GM12872 (cell line): ENCODE measurements at regions not wholly inside any gene's neighbourhood (a gene's known extent, or its start where the extent isn't known, plus 50 kb on each side); places are given as distances from the start of the nearest gene placed in this dataset.

Experiments
- TF ChIP-seq, protein P1 (sequence below): IDR thresholded peaks from 3 replicates; pipeline ENCODE4 v1.5.1; 2011; ENCODE audit warnings: low read depth, mild to moderate bottlenecking, low read length, moderate library complexity; ENCODE audit not compliant: insufficient read depth

DNA sequence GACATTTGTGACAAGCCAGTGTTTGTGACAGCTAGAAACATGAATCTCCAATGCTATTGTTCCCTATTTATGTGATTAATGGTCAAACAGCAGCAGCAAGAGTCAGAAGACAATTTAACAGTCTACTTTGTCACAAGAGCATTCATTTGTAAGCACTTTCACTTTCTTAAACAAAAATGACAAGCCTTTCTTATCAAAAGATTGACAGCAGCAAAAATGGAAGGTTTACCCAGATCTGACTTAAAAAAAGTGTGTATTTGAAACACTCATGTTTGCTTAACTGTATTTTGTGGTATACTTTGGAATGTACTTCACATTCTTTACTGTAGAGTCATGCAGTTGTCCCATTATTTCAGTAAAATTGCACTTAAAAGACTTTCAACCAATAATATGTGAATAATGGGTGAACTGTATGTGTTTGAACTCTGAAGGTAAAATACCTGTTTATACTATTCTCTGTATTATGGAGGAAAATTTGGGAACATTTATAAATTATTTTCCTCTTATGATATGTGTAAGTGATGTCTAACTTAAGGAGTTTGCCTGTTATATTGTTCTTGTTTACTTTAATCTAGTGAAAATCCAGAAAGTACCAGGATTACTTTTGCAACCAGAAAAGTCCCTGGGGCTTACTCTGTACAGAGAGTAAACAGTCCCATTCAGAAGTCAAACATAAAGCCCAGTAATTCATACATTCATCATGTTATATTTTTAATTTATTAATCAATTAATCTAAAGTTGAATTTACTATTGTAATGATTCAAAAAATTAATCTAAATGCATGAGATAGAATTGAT, 314.9 kb upstream of the TRAM1L1 start:
- TF ChIP-seq, protein P1, sequence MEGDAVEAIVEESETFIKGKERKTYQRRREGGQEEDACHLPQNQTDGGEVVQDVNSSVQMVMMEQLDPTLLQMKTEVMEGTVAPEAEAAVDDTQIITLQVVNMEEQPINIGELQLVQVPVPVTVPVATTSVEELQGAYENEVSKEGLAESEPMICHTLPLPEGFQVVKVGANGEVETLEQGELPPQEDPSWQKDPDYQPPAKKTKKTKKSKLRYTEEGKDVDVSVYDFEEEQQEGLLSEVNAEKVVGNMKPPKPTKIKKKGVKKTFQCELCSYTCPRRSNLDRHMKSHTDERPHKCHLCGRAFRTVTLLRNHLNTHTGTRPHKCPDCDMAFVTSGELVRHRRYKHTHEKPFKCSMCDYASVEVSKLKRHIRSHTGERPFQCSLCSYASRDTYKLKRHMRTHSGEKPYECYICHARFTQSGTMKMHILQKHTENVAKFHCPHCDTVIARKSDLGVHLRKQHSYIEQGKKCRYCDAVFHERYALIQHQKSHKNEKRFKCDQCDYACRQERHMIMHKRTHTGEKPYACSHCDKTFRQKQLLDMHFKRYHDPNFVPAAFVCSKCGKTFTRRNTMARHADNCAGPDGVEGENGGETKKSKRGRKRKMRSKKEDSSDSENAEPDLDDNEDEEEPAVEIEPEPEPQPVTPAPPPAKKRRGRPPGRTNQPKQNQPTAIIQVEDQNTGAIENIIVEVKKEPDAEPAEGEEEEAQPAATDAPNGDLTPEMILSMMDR: no peak

DNA sequence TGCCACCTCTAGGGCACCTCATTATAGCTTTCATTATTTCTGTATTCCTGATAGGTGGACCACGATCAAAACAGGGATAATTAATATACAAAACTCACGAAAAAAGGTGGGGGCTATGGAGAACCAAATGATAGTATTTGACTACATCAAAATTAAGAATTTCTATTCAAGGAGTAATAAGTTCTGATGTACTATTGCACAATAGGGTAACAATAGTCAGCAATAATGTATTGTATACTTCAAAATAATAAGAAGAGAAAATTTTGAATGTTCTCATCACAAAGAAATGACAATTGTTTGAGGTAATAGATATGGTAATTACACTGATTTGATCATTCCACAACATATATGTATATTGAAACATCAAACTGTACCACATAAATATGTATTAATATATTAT, 327.3 kb upstream of the TRAM1L1 start:
- TF ChIP-seq, protein P1: no peak

DNA sequence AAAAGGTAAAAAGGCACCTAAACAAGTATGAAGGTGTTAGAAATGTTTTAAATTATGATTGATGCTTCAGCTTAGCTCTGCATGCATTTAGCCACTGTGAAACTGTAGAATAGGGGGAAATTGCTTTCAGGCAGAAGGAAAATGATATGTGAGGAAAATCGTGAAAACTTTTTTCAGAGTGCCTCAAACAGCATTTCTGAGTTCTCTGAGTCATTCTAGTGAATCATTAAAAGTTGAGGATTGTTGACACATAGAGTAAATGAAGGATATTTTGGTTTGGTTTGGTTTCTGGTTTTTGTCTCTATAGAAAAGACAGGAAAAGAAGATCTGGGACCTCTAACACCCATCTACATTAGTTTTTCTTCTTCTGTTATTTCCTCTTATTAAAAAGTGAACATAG, 332.5 kb upstream of the TRAM1L1 start:
- TF ChIP-seq, protein P1: no peak

DNA sequence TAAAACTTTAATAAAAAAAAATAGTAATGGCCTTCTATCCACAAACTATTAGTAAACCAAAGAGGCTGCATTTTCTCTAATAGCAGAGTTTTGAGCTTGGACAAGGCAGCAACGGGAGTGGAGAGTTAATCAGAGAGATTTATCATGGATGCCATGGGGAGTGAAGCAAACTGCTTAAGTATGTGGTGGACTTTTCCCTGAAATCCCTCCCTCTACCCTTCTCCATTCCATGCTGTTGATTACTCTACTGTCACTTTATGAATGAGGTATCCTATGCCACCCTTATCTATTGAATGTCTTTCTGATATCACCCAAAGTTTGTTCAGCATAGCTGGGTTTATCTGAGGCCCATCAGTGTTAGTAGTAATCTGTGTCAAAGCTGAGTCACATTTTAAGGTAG, 335.6 kb upstream of the TRAM1L1 start:
- TF ChIP-seq, protein P1: no peak

DNA sequence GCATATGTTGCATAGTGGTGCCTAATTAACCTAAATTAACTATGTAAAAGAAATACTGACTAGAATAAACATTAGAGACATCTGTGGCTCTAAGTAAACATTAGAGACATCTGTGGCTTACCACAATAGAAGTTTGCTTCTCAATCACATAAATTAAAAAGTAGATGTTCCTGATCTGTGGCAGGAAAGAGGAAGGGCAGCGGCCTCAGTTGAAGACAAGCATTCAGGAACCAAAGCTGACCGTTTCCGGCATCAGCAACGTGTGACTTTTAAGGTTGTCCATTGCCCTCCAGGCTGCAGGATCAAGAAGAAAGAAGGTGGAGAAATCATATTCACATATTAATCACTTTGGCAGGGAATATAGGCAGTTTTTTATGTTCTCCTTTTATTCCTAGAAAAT, 336.3 kb upstream of the TRAM1L1 start:
- TF ChIP-seq, protein P1: no peak

DNA sequence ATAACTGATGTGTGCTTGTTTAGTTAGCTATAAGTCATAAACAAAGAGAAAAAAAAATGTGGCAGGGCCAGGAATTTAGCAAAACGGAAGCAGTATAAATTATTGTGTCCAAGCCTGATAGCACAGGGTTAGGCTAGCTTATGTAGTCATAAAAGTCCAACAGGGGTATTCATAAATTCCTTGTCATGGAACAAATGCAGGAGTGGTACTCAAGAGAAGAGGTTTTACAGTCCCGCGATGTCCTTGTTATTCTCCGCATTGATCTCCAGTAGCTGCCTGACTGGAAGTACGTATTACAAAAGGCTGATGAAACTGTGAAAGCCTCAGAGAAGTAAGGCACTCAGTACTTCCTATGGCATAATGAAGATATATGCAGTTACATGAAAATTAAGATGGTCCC, 336.9 kb upstream of the TRAM1L1 start:
- TF ChIP-seq, protein P1: no peak

DNA sequence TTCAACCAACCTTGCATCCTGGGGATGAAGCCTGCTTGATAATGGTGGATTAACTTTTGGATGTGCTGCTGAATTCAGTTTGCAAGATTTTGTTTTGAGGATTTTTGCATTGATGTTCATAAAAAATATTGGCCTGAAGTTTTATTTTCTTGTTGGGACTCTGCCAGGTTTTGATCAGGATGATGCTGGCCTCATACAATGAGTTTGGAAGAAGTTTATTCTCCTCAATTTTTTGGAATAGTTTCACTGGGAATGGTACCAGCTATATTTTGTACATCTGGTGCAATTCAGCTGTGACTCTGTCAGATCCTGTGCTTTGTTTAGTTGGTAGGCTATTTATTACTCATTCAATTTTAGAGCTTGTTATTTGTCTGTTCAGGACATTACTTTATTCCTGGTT, 340.3 kb upstream of the TRAM1L1 start:
- TF ChIP-seq, protein P1: no peak

DNA sequence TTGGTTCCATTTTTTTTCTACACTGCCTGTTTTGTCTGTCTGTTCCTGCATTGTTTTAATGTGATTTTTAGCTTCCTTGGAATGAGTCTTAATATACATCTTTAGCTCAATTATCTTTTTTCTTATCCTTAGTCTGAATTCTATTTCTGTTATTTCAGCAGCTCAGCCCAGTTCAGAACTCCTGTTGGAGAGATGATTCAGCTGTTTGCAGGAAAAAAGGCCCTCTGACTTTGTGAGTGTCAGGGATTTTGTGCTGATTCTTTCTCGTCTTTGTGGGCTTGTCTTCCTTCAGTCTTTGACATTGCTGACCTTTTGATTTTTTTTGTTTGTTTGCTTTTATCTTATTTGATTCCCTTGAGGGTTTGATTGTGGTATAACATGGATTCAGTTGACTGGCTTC, 343.2 kb upstream of the TRAM1L1 start:
- TF ChIP-seq, protein P1: no peak
